RPMI8226 (cell line): ENCODE measurements at regions not wholly inside any gene's neighbourhood (a gene's known extent, or its start where the extent isn't known, plus 50 kb on each side); places are given as distances from the start of the nearest gene placed in this dataset.
A peak's percentile ranks its signal among the peaks of the same experiment; 100 is the strongest.
"Not testable (repeated sequence)": the region's sequence is repeated elsewhere in the genome, so short reads cannot be mapped to it uniquely, and the experiment has no call there.

Experiments used
- DNase-seq: peaks from one replicate; pipeline ENCODE4 v3.0.0-alpha.2; 2015

DNA sequence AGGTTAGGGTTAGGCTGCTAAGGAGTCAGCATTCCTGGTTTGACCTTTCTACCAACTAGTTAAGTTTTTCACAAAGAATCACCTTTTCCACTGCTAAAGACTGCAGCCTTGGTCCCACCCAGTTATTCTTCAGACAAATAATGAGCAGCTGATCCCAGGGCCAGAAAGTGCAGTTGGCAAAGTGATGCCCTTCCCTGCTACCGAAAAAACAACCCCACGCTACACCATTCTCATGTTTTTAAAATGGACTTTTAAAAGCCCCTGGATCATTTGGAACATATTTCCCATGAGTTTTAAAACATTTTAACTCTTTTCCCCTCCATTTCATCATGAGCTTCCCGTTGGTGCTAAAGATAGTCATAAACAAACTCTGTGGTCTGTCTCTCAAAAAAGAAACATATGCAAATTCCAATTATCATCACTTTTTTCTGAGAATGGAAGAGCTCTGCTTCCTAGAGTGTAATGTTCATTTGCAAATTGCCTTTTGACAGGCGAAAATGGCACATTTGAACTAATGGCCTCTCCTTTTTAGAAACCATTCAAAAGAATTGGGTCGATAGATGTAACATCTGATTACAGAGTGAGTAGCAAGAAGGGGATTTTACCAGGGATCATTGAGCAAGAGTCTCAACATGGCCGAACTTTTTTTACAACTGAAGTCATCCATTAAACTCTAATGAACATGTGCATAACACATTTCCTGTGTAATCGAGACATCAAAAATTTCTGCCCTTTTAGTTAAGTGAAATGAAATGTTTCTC, 129.3 kb upstream of the RAP1B start:
- no peak for DNase-seq

DNA sequence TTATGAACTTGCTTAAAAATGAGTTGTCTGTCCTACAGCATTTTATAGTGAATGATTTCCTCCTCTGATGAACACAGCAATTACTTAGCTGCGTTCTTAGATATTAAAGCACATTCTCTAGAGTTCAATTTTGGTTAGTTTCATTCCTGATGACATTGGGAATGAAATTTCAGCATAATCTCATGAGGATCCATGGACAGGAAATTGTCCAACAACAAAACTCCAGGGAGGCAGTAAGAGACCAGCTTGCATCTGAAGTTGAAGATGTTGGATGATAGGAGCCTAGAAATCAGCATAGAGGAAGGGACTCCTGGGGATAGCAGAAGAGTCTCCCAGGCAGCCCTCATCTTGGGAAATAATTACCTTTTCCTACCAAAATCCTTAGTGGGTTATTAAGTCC, 128.7 kb upstream of the RAP1B start:
- DNase-seq: no peak

DNA sequence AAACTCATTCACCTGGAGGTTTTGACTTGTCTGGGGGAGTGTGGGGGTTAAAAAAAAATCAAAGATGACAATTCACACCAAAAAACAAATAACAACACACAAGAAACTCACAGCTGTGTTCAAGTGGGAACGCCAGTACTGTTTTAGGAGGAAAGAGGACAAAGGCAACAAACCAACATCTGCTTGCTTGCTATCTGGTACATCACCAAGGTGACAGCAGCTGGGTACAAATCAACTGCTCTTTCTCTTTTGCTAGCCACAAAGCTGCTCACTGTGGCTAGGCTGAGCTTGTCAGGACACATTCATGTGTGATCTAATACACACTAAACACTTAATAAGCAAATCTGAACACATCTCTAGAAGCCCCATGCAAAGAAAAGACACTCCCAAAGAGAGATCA, 128.0 kb upstream of the RAP1B start:
- no peak for DNase-seq

DNA sequence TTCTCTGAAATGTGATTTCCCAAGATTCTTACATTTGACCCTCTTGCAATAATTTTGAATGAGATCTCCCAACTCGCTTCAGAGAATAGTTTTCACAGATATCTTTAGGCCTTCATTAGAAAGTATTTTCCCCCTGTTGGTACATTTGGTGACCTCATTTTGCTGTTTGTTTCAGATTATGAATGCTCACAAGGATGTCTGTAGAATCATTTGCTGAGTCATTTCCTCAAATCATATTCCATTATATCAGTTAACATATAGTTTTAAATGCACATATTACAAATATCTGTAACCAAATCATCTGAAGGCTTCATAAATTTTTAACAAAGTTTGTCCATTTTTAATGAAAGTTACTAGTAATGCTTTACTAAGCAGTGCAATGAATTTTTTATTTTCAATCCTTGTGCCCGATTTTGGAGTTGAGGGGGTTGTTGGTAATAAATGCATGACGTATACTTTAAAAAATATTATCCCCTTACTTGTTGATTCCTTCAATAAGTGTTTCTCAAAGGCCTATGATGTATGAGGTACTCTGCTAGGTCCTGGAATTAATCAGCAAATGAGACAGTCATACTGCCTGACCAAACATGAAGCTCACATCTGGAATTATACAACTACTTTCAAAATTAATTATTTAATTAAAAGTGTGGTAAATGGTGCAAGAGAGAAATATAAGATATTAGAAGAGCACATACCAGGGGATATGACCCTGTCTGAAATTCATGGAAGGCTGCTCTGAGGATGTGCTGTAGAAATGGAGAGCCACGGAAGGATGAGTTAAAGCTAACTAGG, 126.9 kb upstream of the RAP1B start:
- DNase-seq: no peak

DNA sequence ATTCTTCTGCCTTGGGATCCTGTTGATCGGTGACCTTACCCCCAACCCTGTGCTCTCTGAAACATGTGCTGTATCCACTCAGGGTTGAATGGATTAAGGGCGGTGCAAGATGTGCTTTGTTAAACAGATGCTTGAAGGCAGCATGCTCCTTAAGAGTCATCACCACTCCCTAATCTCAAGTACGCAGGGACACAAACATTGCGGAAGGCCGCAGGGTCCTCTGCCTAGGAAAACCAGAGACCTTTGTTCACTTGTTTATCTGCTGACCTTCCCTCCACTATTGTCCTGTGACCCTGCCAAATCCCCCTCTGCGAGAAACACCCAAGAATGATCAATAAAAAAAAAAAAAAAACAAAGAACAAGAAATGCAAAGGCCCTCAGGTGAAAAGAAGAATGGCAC, 126.1 kb upstream of the RAP1B start:
- DNase-seq: not testable (repeated sequence)

DNA sequence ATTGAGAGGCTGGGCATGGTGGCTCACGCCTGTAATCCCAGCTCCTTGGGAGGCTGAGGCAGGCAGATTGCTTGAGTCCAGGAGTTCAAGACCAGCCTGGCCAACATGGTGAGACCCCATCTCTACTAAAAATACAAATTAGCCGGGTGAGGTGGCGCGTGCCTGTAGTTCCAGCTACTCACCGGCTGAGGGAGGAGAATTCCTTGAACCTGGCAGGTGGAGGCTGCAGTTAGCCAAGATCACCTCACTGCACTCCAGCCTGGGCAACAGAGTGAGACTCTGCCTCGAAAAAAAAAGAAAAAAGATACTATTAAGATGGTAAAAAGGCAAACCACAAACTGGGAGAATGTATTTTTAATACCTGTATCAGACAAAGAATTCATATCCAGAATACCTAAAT, 124.2 kb upstream of the RAP1B start:
- DNase-seq: not testable (repeated sequence)

DNA sequence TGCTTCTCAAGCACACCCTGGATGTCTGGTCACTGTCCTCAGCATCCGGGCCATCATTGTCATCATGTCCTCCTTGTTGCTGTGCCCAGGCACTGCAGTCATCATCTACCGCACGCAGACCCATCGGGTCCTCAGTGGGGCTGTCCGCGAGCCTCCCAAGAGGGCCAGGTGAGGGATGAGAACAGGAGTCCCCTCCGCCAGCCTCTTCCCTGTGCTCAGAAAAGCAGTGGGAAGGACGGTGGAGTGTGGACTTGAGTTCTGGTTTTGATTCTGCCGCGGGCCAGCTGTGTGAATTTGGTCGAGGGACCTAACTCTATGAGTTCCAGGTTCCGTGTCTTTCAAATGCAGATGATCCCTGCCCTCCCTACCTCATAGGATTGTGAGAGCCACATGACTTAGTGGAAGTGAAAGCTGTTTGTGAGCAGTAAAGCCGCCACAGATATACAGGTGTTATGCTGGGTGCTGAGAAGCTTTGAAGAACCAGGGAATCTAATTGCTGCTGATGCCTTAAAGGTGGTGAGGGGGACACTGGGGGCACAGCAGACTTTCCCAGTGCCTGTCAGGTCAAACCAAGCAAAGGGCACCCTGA, 122.9 kb upstream of the RAP1B start:
- peak; percentile 24 for DNase-seq

DNA sequence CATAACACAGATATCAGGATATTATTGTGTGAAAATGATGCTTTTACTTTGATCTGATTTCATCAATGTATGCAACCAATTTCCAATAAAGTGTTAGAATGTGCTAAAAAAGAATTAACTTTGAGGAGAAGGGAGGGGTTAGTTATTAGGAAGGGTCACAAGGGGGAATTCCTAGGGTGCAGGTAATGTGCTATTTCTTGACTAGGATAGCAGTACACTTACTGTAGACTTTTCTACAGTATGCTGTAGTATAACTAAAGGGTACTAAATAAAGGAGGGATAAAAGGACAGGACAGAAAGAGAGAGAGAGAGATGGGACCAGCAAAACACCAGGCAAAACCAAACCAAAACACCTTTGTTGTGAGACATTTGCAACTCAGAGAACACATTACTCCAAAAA, 121.4 kb upstream of the RAP1B start:
- no peak for DNase-seq

DNA sequence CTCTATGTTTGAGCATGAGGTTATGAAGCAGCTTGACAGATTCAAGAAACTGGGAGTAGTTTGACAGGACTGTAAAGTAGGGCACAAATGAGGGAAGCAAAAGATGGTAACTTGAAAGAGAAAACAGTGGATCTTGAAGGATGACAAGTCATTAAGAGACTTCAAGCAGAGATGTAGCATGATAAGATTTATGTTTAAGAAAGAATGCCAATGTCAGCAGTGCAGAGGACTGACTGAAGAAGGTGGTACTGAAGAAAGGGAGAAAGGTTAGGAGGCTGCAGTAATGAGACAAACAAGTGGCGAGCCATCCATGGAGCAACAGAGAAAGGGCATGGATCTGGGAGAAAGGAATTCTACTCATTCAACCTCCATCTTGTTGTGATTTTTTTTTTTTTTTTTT, 120.2 kb upstream of the RAP1B start:
- DNase-seq: no peak

DNA sequence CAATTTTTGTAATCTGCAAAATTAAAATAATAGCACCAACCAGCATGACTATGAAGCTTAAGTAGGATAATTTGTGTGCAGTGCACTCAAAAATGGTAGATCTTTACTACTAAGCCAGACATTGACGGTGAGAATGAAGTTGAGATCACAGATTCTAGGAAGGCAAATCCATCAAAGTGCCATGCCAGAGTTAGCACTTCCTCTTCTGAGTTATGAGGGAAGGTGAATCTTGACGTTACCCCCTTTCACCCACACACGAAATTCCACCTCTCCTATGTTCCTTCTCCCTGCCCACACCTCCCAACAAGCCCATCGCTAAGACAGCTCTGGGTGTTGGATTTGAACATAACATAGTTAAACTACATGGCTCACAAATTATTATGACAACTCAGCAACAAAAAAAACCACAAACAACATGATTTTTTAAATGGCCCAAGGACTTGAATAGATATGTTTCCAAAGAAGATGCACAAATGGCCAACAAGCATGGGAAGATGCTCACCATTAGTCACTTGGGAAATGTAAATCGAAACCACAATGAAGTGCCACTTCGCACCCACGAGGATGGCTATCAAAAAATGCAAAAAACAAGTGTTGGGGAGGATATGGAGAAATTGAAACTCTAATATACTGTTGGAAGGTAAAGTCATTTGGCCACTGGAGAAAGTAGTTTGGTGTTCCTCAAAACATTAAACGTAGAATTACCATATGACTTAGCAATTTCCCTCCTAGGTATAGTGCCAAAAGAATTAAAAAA, 119.3 kb upstream of the RAP1B start:
- DNase-seq: no peak

DNA sequence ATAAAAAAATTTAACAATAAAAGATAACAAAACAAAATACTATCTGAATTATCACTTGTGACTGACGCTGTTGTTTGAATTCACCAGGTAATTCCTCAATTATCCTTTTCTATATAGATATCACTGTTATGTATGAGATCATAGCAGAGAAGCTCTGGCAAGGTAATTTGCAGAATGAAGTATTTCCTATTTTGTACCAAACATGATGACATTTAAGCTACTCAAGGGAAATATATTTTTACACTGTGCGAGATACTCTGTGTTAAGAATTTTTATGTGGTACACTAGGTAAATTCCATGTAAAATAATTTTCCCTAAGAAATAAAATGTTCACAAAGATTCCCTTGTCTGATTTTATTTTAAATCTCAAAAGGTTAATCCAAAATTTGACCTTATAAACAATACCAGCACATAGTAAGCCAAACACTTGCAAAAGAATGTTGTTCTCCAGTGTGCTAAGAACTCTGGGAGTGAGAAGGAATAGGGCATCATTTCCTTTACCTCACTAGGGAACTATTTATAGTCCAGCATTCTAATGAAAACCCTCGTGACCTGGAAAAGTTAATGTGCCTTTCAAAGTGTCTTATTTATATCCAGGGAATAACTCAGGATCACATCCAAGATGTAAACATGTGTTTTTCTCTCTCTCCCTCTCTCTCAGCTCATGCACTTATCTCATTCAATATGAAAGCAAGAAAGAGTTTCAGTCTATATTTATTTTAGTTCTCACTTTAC, 115.2 kb upstream of the RAP1B start:
- DNase-seq: no peak

DNA sequence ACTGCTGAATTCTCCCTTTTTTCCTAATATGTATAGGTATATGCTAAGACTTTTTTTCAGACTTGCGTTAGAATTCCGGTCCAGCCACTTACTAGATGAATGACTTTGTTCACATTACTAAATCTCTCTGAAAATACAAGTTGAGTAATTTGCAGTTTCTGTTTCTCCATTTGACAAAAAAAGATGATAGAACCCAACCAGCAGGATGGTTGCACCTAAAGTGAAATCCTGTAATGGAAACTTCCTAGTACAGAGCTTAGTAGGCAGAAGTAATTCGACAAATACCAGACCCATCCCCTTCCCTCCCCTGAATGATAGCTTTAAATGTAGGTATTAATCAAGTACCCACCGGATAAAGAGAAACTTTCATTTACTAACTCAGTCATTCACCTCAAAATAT, 113.6 kb upstream of the RAP1B start:
- no peak for DNase-seq

DNA sequence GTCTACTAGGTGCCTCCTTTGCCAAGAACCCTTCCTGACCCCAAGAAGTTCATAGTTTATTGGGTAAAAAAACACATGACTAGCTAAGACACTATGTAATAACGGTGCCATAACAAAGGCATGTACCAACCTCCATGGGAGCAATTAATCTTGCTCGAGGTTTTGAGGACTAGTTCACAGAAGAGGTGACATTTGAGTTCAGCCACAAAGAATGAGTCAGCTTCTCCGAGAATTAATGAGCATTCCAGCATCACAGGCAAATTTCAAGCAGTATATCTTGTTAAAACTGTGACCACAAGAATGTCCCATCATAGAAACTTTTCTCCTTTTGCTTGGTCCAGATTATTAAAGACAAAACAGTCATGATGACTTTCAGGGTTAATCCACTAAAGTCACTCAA, 113.0 kb upstream of the RAP1B start:
- no peak for DNase-seq

DNA sequence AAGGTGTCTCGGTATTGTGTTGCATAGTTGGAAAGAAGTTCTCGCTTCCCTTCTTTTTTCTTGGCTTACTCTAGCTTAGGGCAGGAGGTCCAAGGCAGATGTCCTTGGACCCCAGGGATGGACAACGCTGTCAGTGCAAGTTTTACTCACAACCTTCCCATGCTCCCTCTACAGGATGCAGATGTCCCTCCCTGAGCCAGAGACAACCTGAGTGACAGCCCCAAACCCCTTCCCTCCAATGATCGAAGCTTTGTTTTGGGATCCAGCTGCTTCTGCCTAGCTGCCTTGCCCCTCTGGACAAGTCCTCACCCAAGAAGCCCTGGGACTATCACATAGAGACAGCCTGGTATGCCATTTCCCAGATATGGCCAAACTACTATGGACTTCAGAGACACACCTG, 112.0 kb upstream of the RAP1B start:
- no peak for DNase-seq

DNA sequence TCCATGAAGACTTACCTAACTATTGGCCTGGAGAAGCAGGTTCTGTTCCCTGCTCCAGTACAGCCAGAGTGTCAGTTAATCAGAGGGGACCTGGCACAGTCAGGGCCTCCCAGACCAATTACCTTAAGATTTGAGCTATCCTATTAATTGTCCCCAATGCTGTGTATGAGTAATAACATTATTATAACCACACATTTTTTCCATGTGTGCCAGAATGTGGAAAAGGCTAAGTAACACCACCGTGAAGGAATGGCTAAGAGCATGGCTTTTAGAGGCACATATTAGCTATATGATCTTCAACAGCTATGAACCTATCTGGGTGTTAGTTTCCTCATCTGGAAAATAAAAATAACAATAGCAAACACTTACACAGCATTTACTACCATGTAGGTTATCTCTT, 111.1 kb upstream of the RAP1B start:
- DNase-seq: no peak

DNA sequence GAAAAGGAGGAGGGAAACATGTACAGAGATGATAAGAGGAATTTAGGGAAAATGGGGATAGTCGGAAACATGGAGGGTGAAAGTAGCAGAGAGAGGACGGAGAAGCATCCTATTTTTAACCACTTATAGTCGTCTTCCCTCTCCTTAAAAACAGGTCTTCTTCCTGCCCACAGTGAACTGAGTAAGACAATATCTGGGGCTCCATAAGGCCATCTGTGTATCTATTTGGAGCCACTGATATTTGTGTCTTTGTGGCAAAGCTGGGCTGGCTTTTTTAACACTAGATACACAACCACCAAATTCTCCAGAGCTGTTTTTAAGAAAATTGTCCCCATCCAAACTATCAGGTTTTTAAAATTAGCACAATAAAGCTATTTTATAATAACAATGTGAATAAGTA, 109.5 kb upstream of the RAP1B start:
- DNase-seq: no peak

DNA sequence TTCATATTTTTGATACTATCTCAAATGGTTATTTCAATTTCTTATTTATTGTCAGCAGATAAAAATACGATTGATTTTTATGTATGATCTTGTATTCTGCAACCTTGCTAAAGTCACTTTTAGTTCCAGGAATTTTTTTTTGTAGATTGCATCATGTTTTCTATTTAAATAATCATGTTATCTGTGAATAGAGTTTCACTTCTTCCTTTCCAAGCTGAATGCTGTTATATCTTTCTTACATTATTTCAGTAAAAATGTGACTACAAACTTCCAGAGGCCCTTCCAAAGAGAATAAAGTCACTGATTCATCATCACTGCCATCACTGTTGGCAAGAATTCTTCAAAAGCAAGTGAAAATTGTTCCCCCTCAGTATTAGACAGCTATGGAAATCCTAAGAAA, 104.7 kb upstream of the RAP1B start:
- DNase-seq: no peak

DNA sequence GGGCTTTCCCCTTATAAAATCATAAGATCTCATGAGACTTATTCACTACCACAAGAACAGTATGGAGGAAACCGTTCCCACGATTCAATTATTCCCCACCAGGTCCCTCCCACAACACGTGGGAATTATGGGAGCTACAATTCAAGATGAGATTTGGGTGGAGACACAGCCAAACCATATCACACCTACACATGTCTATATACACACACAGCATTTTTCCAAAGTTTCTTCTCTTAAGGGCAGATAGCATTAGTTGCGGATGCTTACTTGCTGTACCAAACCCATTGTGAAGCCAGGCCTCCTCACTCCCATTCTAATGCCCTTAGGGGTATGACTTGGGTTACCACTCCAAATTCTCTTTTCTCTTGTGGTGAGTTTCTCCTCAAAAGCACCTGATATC, 104.1 kb upstream of the RAP1B start:
- DNase-seq: no peak

DNA sequence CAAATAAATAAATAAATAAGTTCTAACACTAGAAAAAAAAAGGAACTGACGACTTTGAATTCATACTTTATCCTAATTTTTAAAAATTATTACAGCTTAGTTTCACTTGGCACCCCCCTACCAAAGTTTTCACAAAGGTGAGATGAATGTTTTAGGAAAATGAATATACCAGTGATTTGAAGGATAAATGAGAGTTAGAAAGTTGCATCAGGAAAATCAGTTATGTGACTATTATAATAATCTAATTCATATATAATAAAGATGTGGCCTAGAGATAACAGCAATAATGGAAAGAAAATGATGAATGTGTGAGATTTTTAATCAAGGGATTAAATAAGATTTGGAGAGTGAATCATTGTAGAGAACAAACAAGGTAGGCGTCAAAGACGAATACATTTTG, 103.0 kb upstream of the RAP1B start:
- DNase-seq: no peak

DNA sequence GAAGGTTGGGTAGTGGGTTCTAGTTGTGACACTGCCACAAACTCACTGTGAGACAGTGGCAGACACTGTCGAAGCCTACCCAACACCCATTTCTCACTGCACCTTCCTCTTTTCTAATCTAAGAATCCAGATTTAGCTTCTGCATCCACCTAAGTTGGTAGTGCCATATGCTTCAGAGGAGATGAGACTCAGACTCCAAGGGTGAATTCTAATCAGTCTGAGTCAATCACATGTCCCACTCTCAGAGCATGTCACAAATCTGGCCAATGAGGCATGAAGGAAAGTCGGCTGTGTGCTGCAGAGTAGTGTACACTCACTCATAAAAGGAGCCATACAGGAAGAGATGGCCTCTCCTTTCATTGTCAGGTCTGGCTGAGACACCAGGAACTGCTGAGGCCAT, 102.1 kb upstream of the RAP1B start:
- no peak for DNase-seq

DNA sequence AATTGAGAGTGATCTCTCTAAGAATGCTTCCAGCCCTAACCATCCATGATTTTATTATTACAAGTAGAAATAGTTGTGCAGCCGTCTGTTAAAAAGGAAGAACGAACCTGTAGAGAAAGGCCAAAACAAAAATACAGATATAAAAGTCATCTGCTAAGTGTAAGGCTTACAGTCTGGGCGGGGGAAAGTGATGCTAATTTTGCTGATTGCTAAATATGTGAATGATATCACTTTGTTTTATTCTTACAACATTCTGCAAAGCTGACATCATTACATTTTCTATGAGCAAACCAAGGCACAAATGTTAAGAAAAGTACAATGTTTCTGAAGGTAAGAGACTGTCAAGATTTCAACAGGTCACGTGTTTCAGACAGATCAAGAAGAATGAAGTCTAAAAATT, 101.5 kb upstream of the RAP1B start:
- DNase-seq: no peak

DNA sequence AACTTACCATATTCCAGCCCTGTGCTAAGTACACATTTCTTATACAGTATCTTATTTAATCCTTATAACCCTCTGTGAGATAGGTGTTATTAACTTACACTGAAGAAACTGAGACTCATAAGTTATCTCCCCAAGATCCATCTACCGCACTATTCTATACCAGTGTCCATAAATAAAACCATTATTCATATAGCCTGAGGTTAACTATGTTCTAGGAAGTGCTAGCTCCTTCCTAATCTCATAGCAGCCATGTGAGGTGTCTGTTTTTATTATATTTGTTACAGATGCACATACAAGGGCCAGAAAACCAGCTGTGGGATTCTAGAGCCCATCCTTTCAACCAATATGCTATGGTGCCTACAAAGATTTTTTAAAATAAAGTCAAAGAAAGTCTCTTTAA, 100.3 kb upstream of the RAP1B start:
- no peak for DNase-seq
